ENCODE measurements at regions not wholly inside any gene's neighbourhood (a gene's known extent, or its start where the extent isn't known, plus 50 kb on each side); places are given as distances from the start of the nearest gene placed in this dataset.

- TF ChIP-seq POLR2A (IDR thresholded peaks at IDR 0.05; ENCODE audit: low read depth, low read length) (no peak), POLR2AphosphoS5 (IDR thresholded peaks at IDR 0.05; ENCODE audit: low read depth, low read length) (no peak)
Observed at GRCh38 chr18:45488645-45489044, 126.6 kb upstream of the SLC14A2 start.
